SK-N-SH (cell line): ENCODE measurements at regions not wholly inside any gene's neighbourhood (a gene's known extent, or its start where the extent isn't known, plus 50 kb on each side); places are given as distances from the start of the nearest gene placed in this dataset.

Experiments used
- CTCF ChIA-PET: fragments of 300-600, 350-600 bp; formaldehyde crosslinking; extraction: SDS; loops from one replicate; lab custom pipeline; 2021; lab: Yijun Ruan, JAX
- POLR2A ChIA-PET: fragments of 350-600 bp; sonication (Branson Sonifier 250); formaldehyde crosslinking; extraction: SDS; loops from one replicate; lab custom pipeline; 2020; ENCODE audit warnings: antibody characterized with exemption, inconsistent platforms; lab: Yijun Ruan, JAX
- DNase-seq: peaks from one replicate; pipeline ENCODE4 v3.0.0; 2012
- H2AFZ ChIP-seq: fragments of 200-600 bp; sonication (generic); 2 replicates; pipeline ENCODE4 v1.8.1; 2016; ENCODE audit warnings: antibody characterized with exemption, mild to moderate bottlenecking, low read depth
- H3F3A ChIP-seq: fragments of 200-600 bp; sonication (generic); replicated peaks from 2 replicates; pipeline ENCODE3; 2016; ENCODE audit warnings: antibody characterized with exemption, mild to moderate bottlenecking; ENCODE audit not compliant: insufficient read depth
- H3K27ac ChIP-seq, 2 experiments: fragments of 200-500 bp in 1 of 2; fragments of 200-600 bp in 1 of 2; sonication (Bioruptor generic) in 1 of 2; sonication (generic), shearing (Covaris generic) in 1 of 2; 2 replicates each; pipeline versions ENCODE4 v1.5.1 to v1.6.1; 2014 to 2016; ENCODE audit warnings: low read depth in 2 of 2, inconsistent platforms in 1 of 2, low read length in 1 of 2, mild to moderate bottlenecking in 1 of 2, mixed read lengths in 1 of 2
- H3K27me3 ChIP-seq: fragments of 200-600 bp; sonication (generic), shearing (Covaris generic); 2 replicates; pipeline ENCODE4 v1.6.1; 2016; ENCODE audit warnings: mixed run types; ENCODE audit not compliant: insufficient read depth
- H3K36me3 ChIP-seq, 2 experiments: fragments of 200-500 bp in 1 of 2; fragments of 200-600 bp in 1 of 2; sonication (Bioruptor generic) in 1 of 2; sonication (generic) in 1 of 2; replicated peaks in 1 of 2; 2 replicates each; pipeline versions ENCODE3 to v1.5.1; 2014 to 2016; ENCODE audit warnings: low read length in 1 of 2, mild to moderate bottlenecking in 1 of 2; ENCODE audit not compliant: insufficient read depth in 2 of 2, control insufficient read depth in 1 of 2
- H3K4me1 ChIP-seq, 2 experiments: fragments of 200-500 bp in 1 of 2; fragments of 200-600 bp in 1 of 2; sonication (Bioruptor generic) in 1 of 2; sonication (generic), shearing (Covaris generic) in 1 of 2; 2 replicates each; pipeline versions ENCODE4 v1.5.1 to v1.6.1; 2014 to 2016; ENCODE audit warnings: low read depth in 1 of 2, low read length in 1 of 2, mixed run types in 1 of 2; ENCODE audit not compliant: insufficient read depth in 2 of 2, control insufficient read depth in 1 of 2
- H3K4me2 ChIP-seq: fragments of 200-600 bp; sonication (generic), shearing (Covaris generic); 2 replicates; pipeline ENCODE4 v1.6.1; 2017; ENCODE audit warnings: mixed run types
- H3K4me3 ChIP-seq, 2 experiments: fragments of 200-500 bp in 1 of 2; fragments of 200-600 bp in 1 of 2; sonication (Bioruptor generic) in 1 of 2; sonication (generic), shearing (Covaris generic) in 1 of 2; 2 replicates each; pipeline versions ENCODE4 v1.5.1 to v1.8.1; 2014 to 2016; ENCODE audit warnings: low read depth in 2 of 2, inconsistent platforms in 1 of 2, low read length in 1 of 2, mild to moderate bottlenecking in 1 of 2, mixed read lengths in 1 of 2, moderate library complexity in 1 of 2
- H3K79me2 ChIP-seq: fragments of 200-600 bp; sonication (generic); 2 replicates; pipeline ENCODE4 v1.8.1; 2017; ENCODE audit warnings: mild to moderate bottlenecking; ENCODE audit not compliant: insufficient read depth
- H3K9ac ChIP-seq: fragments of 200-600 bp; sonication (generic); 2 replicates; pipeline ENCODE4 v1.6.1; 2017; ENCODE audit warnings: mixed run types
- H3K9me2 ChIP-seq: fragments of 200-600 bp; sonication (generic); 2 replicates; pipeline ENCODE4 v1.6.1; 2017; ENCODE audit warnings: mixed run types
- H3K9me3 ChIP-seq: fragments of 200-600 bp; sonication (generic); 2 replicates; pipeline ENCODE4 v1.6.1; 2017; ENCODE audit warnings: mixed run types, mild to moderate bottlenecking, moderate library complexity
- H4K20me1 ChIP-seq: fragments of 200-600 bp; sonication (generic); 2 replicates; pipeline ENCODE4 v1.6.1; 2017; ENCODE audit warnings: mild to moderate bottlenecking, mixed run types; ENCODE audit not compliant: insufficient read depth
- CHD2 ChIP-seq: fragments of 150-350 bp; IDR thresholded peaks from 2 replicates; pipeline ENCODE4 v1.6.1; 2018; ENCODE audit warnings: low read length; ENCODE audit not compliant: partially characterized antibody
- ELF1 ChIP-seq: IDR thresholded peaks from 2 replicates; pipeline ENCODE4 v1.4.0; 2012
- EP300 ChIP-seq, 2 experiments: IDR thresholded peaks; 2 replicates each; pipeline versions ENCODE4 v1.4.0 to v1.6.1; 2012; ENCODE audit warnings: borderline replicate concordance in 1 of 2, low read depth in 1 of 2, low read length in 1 of 2
- FOSL2 ChIP-seq: IDR thresholded peaks from 2 replicates; pipeline ENCODE4 v1.4.0; 2012; ENCODE audit warnings: low read depth, mild to moderate bottlenecking, moderate library complexity, borderline replicate concordance
- GATA2 ChIP-seq: sonication (generic); formaldehyde crosslinking; IDR thresholded peaks from 2 replicates; pipeline ENCODE4 v1.5.0; 2020; ENCODE audit warnings: mild to moderate bottlenecking, missing genetic modification reagents
- MEF2A ChIP-seq: IDR thresholded peaks from 2 replicates; pipeline ENCODE4 v1.4.0; 2012; ENCODE audit warnings: low read depth, borderline replicate concordance
- NRF1 ChIP-seq: IDR thresholded peaks from 2 replicates; pipeline ENCODE4 v1.6.1; 2012; ENCODE audit warnings: low read depth, mild to moderate bottlenecking, low read length
- POLR2AphosphoS5 ChIP-seq: IDR thresholded peaks from 2 replicates; pipeline ENCODE4 v1.6.1; 2012; ENCODE audit warnings: low read depth, low read length
- RAD21 ChIP-seq: IDR thresholded peaks from 2 replicates; pipeline ENCODE4 v1.6.1; 2012; ENCODE audit warnings: mild to moderate bottlenecking, low read length
- RCOR1 ChIP-seq: fragments of 150-350 bp; IDR thresholded peaks from 2 replicates; pipeline ENCODE4 v1.6.1; 2017; ENCODE audit warnings: antibody characterized with exemption, low read length
- RXRA ChIP-seq: IDR thresholded peaks from 2 replicates; pipeline ENCODE4 v1.4.0; 2012; ENCODE audit warnings: low read depth, mild to moderate bottlenecking, borderline replicate concordance
- SMC3 ChIP-seq: IDR thresholded peaks from 2 replicates; pipeline ENCODE4 v1.6.1; 2012; ENCODE audit warnings: low read depth, low read length, improper control_type of control experiment
- TEAD4 ChIP-seq: IDR thresholded peaks from 2 replicates; pipeline ENCODE4 v1.4.0; 2012; ENCODE audit warnings: mild to moderate bottlenecking, borderline replicate concordance; ENCODE audit not compliant: insufficient read depth
- YY1 ChIP-seq: IDR thresholded peaks from 2 replicates; pipeline ENCODE4 v1.4.0; 2012; ENCODE audit warnings: low read depth, mild to moderate bottlenecking
- WGBS: methylation state at CpG from one replicate; pipeline ENCODE4 v1.1.6; 2017; ENCODE audit warnings: low lambda C conversion rate; 5-methylcytosine and 5-hydroxymethylcytosine counted together
- TF ChIP-seq, protein P1 (sequence below): IDR thresholded peaks from 2 replicates; pipeline ENCODE4 v1.4.0; 2012; ENCODE audit warnings: low read depth
- TF ChIP-seq, protein P2 (sequence below): IDR thresholded peaks from 2 replicates; pipeline ENCODE4 v1.4.0; 2012; ENCODE audit warnings: low read depth, borderline replicate concordance
- TF ChIP-seq, protein P3 (sequence below): IDR thresholded peaks from 2 replicates; pipeline ENCODE4; 2012
- TF ChIP-seq, protein P4 (sequence below): IDR thresholded peaks from 2 replicates; pipeline ENCODE4 v1.6.1; 2012; ENCODE audit warnings: mild to moderate bottlenecking, low read depth, low read length, moderate library complexity

DNA sequence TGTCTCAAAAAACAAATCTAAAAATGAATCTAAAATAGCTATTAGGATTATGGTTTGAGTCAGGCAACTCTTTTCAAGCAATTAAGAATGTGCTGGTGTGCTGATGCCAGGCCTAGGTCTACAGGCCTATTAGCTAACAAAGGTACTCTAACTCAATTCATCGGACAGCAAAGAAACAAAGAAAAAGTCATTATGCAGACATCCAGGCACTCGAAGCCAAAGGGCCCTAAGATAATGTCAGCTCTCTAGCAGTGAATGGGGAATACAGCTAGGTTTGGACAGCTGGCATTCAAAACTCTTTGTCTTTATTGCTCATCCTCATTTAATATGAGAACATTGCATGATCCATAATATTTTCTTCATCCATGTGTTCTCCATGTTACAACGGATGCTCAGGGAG lies 108.5 kb downstream of the TMEM114 start:
- H3F3A ChIP-seq: no peaks in the 10 kb centered on the region
- H3K9me3 ChIP-seq: no peaks in the 10 kb centered on the region
- H3K9me2 ChIP-seq: no peaks in the 10 kb centered on the region
- no peak overlapping the region for H3K4me2 ChIP-seq
- no peaks in the 10 kb centered on the region for H3K79me2 ChIP-seq
- H3K4me3 ChIP-seq: no peak overlapping the region
- TF ChIP-seq, protein P1, sequence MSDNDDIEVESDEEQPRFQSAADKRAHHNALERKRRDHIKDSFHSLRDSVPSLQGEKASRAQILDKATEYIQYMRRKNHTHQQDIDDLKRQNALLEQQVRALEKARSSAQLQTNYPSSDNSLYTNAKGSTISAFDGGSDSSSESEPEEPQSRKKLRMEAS: no peak
- TF ChIP-seq YY1 (no peak), TEAD4 (no peak)
- TF ChIP-seq, protein P2, sequence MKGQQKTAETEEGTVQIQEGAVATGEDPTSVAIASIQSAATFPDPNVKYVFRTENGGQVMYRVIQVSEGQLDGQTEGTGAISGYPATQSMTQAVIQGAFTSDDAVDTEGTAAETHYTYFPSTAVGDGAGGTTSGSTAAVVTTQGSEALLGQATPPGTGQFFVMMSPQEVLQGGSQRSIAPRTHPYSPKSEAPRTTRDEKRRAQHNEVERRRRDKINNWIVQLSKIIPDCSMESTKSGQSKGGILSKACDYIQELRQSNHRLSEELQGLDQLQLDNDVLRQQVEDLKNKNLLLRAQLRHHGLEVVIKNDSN: no peak
- no peak overlapping the region for H3K27ac ChIP-seq
- WGBS: 14% methylated on average over 3 of the region's 3 CpGs
- H2AFZ ChIP-seq: no peak overlapping the region
- ChIA-PET POLR2A (no interaction called here), CTCF (no interaction called here)
- H4K20me1 ChIP-seq: no peaks in the 10 kb centered on the region
- DNase-seq: no peak
- no peak overlapping the region for H3K9ac ChIP-seq
- H3K27me3 ChIP-seq: no peaks in the 10 kb centered on the region
- H3K36me3 ChIP-seq: no peaks in the 10 kb centered on the region
- H3K4me1 ChIP-seq: no peaks in the 10 kb centered on the region

DNA sequence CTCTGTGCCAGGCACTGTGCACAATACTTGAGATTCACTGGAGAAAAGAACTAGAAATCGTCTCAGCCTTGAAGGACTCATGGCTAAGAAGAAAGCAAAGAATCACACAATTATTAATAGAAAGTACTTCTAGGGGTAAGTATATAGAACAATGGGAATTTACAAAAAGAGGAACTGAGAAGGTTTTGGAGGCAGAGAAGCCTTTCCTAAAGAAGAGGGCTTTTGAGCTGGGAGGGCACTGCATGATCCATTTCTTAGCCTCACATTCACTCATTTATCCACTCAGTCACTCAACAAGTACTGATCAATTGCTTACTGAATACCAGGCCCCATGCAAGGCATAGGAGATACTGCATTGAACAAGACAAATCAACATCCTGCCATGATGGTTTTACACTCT lies 113.5 kb downstream of the TMEM114 start:
- no peaks in the 10 kb centered on the region for H3K9me3 ChIP-seq

DNA sequence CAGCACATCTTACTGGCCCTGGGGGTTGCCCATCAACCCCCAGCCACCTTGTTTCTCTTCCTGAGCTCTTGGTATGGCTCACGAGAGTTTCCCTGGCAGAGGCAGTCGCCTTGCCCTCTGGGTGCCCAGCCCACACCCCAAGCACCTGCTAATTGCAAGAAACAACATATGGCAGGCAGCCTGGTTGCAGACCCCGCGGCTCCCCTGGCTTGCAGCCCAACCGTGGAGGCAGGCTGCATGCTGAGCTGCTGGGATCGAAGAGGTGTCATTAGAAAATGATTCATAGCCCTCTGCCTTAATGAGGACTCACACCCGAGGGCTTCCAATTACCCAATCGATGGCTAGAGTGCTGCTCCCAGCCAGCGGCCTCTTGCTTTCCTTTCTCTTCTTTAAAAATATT lies 115.7 kb downstream of the TMEM114 start:
- H3K27ac ChIP-seq: no peak overlapping the region
- no peaks in the 10 kb centered on the region for H3F3A ChIP-seq
- no peaks in the 10 kb centered on the region for H3K79me2 ChIP-seq
- peaks cover 0 to 4% of the 10 kb centered on the region in 2 experiments; a peak in 1 of 4 replicates for H3K4me1 ChIP-seq
- H3K9me3 ChIP-seq: no peaks in the 10 kb centered on the region
- 0% methylated on average over 9 of the region's 9 CpGs for WGBS
- H3K4me3 ChIP-seq: no peak overlapping the region
- POLR2A ChIA-PET: no interaction called here
- H3K27me3 ChIP-seq: no peaks in the 10 kb centered on the region
- no peak overlapping the region for H2AFZ ChIP-seq
- H3K9ac ChIP-seq: no peak overlapping the region
- H3K4me2 ChIP-seq: no peak overlapping the region
- no peaks in the 10 kb centered on the region for H4K20me1 ChIP-seq
- CTCF ChIA-PET: interaction anchor here (0.8 kb wide), 1 partner anchor 9 kb away, joined by 3 read pairs; no protein-coding TSS in a partner anchor
- no peaks in the 10 kb centered on the region for H3K9me2 ChIP-seq
- H3K36me3 ChIP-seq: no peaks in the 10 kb centered on the region
- DNase-seq: peak; percentile 51
- TF ChIP-seq EP300 (IDR thresholded peaks at IDR 0.05; ENCODE audit: borderline replicate concordance in 1 of 2, low read depth in 1 of 2, low read length in 1 of 2) (no peak), POLR2AphosphoS5 (no peak), CHD2 (no peak), SMC3 (no peak), RAD21 (no peak), RXRA (no peak), NRF1 (no peak), ELF1 (no peak), RCOR1 (no peak), MEF2A (no peak), GATA2 (CRISPR knock-in tag) (no peak), FOSL2 (no peak)
- TF ChIP-seq, protein P3, sequence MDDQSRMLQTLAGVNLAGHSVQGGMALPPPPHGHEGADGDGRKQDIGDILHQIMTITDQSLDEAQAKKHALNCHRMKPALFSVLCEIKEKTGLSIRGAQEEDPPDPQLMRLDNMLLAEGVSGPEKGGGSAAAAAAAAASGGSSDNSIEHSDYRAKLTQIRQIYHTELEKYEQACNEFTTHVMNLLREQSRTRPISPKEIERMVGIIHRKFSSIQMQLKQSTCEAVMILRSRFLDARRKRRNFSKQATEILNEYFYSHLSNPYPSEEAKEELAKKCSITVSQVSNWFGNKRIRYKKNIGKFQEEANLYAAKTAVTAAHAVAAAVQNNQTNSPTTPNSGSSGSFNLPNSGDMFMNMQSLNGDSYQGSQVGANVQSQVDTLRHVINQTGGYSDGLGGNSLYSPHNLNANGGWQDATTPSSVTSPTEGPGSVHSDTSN: no peak
- TF ChIP-seq, protein P4, sequence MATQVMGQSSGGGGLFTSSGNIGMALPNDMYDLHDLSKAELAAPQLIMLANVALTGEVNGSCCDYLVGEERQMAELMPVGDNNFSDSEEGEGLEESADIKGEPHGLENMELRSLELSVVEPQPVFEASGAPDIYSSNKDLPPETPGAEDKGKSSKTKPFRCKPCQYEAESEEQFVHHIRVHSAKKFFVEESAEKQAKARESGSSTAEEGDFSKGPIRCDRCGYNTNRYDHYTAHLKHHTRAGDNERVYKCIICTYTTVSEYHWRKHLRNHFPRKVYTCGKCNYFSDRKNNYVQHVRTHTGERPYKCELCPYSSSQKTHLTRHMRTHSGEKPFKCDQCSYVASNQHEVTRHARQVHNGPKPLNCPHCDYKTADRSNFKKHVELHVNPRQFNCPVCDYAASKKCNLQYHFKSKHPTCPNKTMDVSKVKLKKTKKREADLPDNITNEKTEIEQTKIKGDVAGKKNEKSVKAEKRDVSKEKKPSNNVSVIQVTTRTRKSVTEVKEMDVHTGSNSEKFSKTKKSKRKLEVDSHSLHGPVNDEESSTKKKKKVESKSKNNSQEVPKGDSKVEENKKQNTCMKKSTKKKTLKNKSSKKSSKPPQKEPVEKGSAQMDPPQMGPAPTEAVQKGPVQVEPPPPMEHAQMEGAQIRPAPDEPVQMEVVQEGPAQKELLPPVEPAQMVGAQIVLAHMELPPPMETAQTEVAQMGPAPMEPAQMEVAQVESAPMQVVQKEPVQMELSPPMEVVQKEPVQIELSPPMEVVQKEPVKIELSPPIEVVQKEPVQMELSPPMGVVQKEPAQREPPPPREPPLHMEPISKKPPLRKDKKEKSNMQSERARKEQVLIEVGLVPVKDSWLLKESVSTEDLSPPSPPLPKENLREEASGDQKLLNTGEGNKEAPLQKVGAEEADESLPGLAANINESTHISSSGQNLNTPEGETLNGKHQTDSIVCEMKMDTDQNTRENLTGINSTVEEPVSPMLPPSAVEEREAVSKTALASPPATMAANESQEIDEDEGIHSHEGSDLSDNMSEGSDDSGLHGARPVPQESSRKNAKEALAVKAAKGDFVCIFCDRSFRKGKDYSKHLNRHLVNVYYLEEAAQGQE: no peak

More for the DNA sequence above, 113.5 kb downstream of the TMEM114 start:
- no peak for DNase-seq
- Histone ChIP-seq H3K4me2 (no peak overlapping the region), H2AFZ (no peak overlapping the region), H3K9me2 (no peaks in the 10 kb centered on the region), H4K20me1 (no peaks in the 10 kb centered on the region), H3K79me2 (no peaks in the 10 kb centered on the region), H3K9ac (no peak overlapping the region), H3K4me1 (peaks cover 0 to 4% of the 10 kb centered on the region in 2 experiments; a peak in 1 of 4 replicates)
- 3% methylated on average over 1 of the region's 1 CpG for WGBS
- POLR2A ChIA-PET: no interaction called here
- CTCF ChIA-PET: interaction anchor here (1.3 kb wide), 1 partner anchor 39 kb away, joined by 4 read pairs; no protein-coding TSS in a partner anchor
- TF ChIP-seq CHD2 (no peak), POLR2AphosphoS5 (no peak), EP300 (IDR thresholded peaks at IDR 0.05; ENCODE audit: borderline replicate concordance in 1 of 2, low read depth in 1 of 2, low read length in 1 of 2) (no peak)
- TF ChIP-seq, all 33 proteins: peak for 0
- H3F3A ChIP-seq: no peaks in the 10 kb centered on the region
- H3K27ac ChIP-seq: no peak overlapping the region
- H3K27me3 ChIP-seq: no peaks in the 10 kb centered on the region
- H3K36me3 ChIP-seq: no peaks in the 10 kb centered on the region
- no peak overlapping the region for H3K4me3 ChIP-seq
